HCT116 (cell line): ENCODE measurements at regions not wholly inside any gene's neighbourhood (a gene's known extent, or its start where the extent isn't known, plus 50 kb on each side); places are given as distances from the start of the nearest gene placed in this dataset.

Source experiments
- ATAC-seq: fragments of 200-7000 bp; cut with Tn5 transposase; 2 replicates; pipeline ENCODE4 v1.9.1; 2020; ENCODE audit warnings: mild to moderate bottlenecking, moderate library complexity
- BruUV-seq: library from RNA; stranded (reverse); fragments of 400-500 nt; replicated peaks from 2 replicates; lab custom pipeline; 2021; lab: Mats Ljungman, UMichigan
- CTCF ChIA-PET: fragments of 300-600 bp; sonication (Branson Sonifier 250); formaldehyde crosslinking; loops from one replicate; lab custom pipeline; 2021; ENCODE audit warnings: antibody characterized with exemption; lab: Charles Lee
- POLR2A ChIA-PET: fragments of 300-600, 350-600 bp; sonication (Branson Sonifier 250); formaldehyde crosslinking; loops from one replicate; lab custom pipeline; 2021; ENCODE audit warnings: antibody characterized with exemption; lab: Charles Lee
- RAD21 ChIA-PET, 2 experiments: fragments of 300-600 bp; sonication (Branson Sonifier 250); formaldehyde crosslinking; loops; one replicate each; lab custom pipeline; 2023; ENCODE audit warnings: low total read pairs in 2 of 2; ENCODE audit not compliant: uncharacterized antibody in 2 of 2, unreplicated experiment in 2 of 2, low non-redundant PET in 1 of 2; lab: Charles Lee
- DNase-seq: peaks from one replicate; pipeline ENCODE4 v3.0.0-alpha.2; 2010; ENCODE audit warnings: low read depth, low spot score
- H2AFZ ChIP-seq: fragments of 200-600 bp; shearing (Covaris generic), sonication (generic); 2 replicates; pipeline ENCODE4 v1.6.1; 2017; ENCODE audit warnings: low read depth, mixed run types, mixed read lengths, antibody characterized with exemption, low read length; ENCODE audit not compliant: poor library complexity, severe bottlenecking
- H3K27ac ChIP-seq: 2 replicates; pipeline ENCODE4 v1.5.1; 2012; ENCODE audit warnings: low read depth, low read length
- H3K27me3 ChIP-seq: fragments of 200-600 bp; sonication (generic); 2 replicates; pipeline ENCODE4 v1.6.1; 2016; ENCODE audit warnings: mixed run types, low read length, mixed read lengths; ENCODE audit not compliant: insufficient read depth
- H3K36me3 ChIP-seq, 2 experiments: fragments of 200-500 bp in 1 of 2; fragments of 200-600 bp in 1 of 2; sonication (Bioruptor generic) in 1 of 2; sonication (generic) in 1 of 2; 2 replicates each; pipeline versions ENCODE4 v1.5.1 to v1.6.1; 2014 to 2016; ENCODE audit warnings: low read length in 2 of 2, inconsistent platforms in 1 of 2, mixed read lengths in 1 of 2, mixed run types in 1 of 2; ENCODE audit not compliant: insufficient read depth in 2 of 2, control insufficient read depth in 1 of 2
- H3K4me1 ChIP-seq, 2 experiments: fragments of 200-600 bp in 1 of 2; sonication (generic) in 1 of 2; 2 replicates each; pipeline versions ENCODE4 v1.5.1 to v1.6.1; 2012 to 2017; ENCODE audit warnings: low read length in 2 of 2, inconsistent platforms in 1 of 2, mild to moderate bottlenecking in 1 of 2, mixed read lengths in 1 of 2, mixed run types in 1 of 2, moderate library complexity in 1 of 2; ENCODE audit not compliant: insufficient read depth in 2 of 2, control insufficient read depth in 1 of 2
- H3K4me2 ChIP-seq: fragments of 200-600 bp; sonication (generic); 2 replicates; pipeline ENCODE4 v1.6.1; 2017; ENCODE audit warnings: mixed run types, low read length, mixed read lengths
- H3K4me3 ChIP-seq, 2 experiments: fragments of 200-600 bp in 1 of 2; sonication (generic) in 1 of 2; replicated peaks in 1 of 2; 2 replicates each; pipeline ENCODE4 v1.5.1; 2011 to 2016; ENCODE audit warnings: low read length in 2 of 2, control low read depth in 1 of 2, low read depth in 1 of 2, mild to moderate bottlenecking in 1 of 2, mixed read lengths in 1 of 2, mixed run types in 1 of 2
- H3K79me2 ChIP-seq: fragments of 200-600 bp; sonication (generic); 2 replicates; pipeline ENCODE4 v1.6.1; 2017; ENCODE audit warnings: mild to moderate bottlenecking, mixed run types, low read length, moderate library complexity, mixed read lengths; ENCODE audit not compliant: insufficient read depth
- H3K9ac ChIP-seq: fragments of 200-600 bp; sonication (generic); 2 replicates; pipeline ENCODE4 v1.6.1; 2016; ENCODE audit warnings: low read length, mixed read lengths
- H3K9me2 ChIP-seq: fragments of 200-600 bp; sonication (generic), shearing (Covaris generic); 2 replicates; pipeline ENCODE4 v1.6.1; 2017; ENCODE audit warnings: mixed run types, mild to moderate bottlenecking, moderate library complexity; ENCODE audit not compliant: insufficient read depth
- H3K9me3 ChIP-seq, 2 experiments: fragments of 200-500 bp in 1 of 2; fragments of 200-600 bp in 1 of 2; sonication (Bioruptor generic) in 1 of 2; sonication (generic) in 1 of 2; 2 replicates each; pipeline ENCODE4 v1.6.1; 2014 to 2017; ENCODE audit warnings: low read length in 2 of 2, mixed read lengths in 2 of 2, inconsistent platforms in 1 of 2, low read depth in 1 of 2, mild to moderate bottlenecking in 1 of 2, mixed run types in 1 of 2, moderate library complexity in 1 of 2; ENCODE audit not compliant: control insufficient read depth in 1 of 2, insufficient read depth in 1 of 2
- H4K20me1 ChIP-seq: fragments of 200-600 bp; sonication (generic), shearing (Covaris generic); 2 replicates; pipeline ENCODE4 v1.6.1; 2017; ENCODE audit warnings: mixed run types, mild to moderate bottlenecking, moderate library complexity; ENCODE audit not compliant: insufficient read depth
- ATF3 ChIP-seq: IDR thresholded peaks from 2 replicates; pipeline ENCODE4 v1.6.1; 2012
- CBX3 ChIP-seq: IDR thresholded peaks from 2 replicates; pipeline ENCODE4 v1.6.1; 2012; ENCODE audit warnings: low read depth
- CEBPB ChIP-seq: IDR thresholded peaks from 2 replicates; pipeline ENCODE4 v1.6.1; 2012; ENCODE audit warnings: low read depth
- EGR1 ChIP-seq: IDR thresholded peaks from 2 replicates; pipeline ENCODE4 v1.6.1; 2012; ENCODE audit warnings: low read depth
- ELF1 ChIP-seq: IDR thresholded peaks from 2 replicates; pipeline ENCODE4 v1.6.1; 2012; ENCODE audit warnings: low read depth, borderline replicate concordance
- EZH2 ChIP-seq: fragments of 200-600 bp; sonication (generic); IDR thresholded peaks from 2 replicates; pipeline ENCODE4 v1.6.1; 2017; ENCODE audit warnings: antibody characterized with exemption, mixed run types
- EZH2phosphoT487 ChIP-seq: fragments of 200-600 bp; IDR thresholded peaks from 2 replicates; pipeline ENCODE4 v1.6.1; 2018; ENCODE audit warnings: antibody characterized with exemption, borderline replicate concordance
- JUND ChIP-seq: IDR thresholded peaks from 2 replicates; pipeline ENCODE4 v1.6.1; 2012
- POLR2A ChIP-seq: IDR thresholded peaks from 2 replicates; pipeline ENCODE4 v1.7.0; 2011; ENCODE audit warnings: borderline replicate concordance; ENCODE audit not compliant: insufficient read depth, insufficient read length; ENCODE audit errors: extremely low read depth
- RAD21 ChIP-seq: IDR thresholded peaks from 2 replicates; pipeline ENCODE4 v1.6.1; 2012; ENCODE audit warnings: low read depth, mild to moderate bottlenecking
- REST ChIP-seq: IDR thresholded peaks from 2 replicates; pipeline ENCODE4 v1.6.1; 2012; ENCODE audit warnings: low read depth
- SIN3A ChIP-seq: IDR thresholded peaks from 2 replicates; pipeline ENCODE4 v1.6.1; 2012; ENCODE audit warnings: low read depth
- SP1 ChIP-seq: IDR thresholded peaks from 2 replicates; pipeline ENCODE4 v1.6.1; 2012; ENCODE audit warnings: low read depth
- SRF ChIP-seq: IDR thresholded peaks from 2 replicates; pipeline ENCODE4 v1.6.1; 2012; ENCODE audit warnings: low read depth
- TCF7L2 ChIP-seq: IDR thresholded peaks from 2 replicates; pipeline ENCODE4 v1.7.0; 2011; ENCODE audit warnings: borderline replicate concordance, inconsistent platforms; ENCODE audit not compliant: insufficient read depth, insufficient read length; ENCODE audit errors: extremely low read depth
- ZFX ChIP-seq: fragments of 450-650 bp; IDR thresholded peaks from 2 replicates; pipeline ENCODE4 v1.6.1; 2017
- ZNF274 ChIP-seq: fragments of 200-500 bp; sonication (Bioruptor generic); IDR thresholded peaks from 2 replicates; pipeline ENCODE4 v1.6.1; 2014; ENCODE audit warnings: mild to moderate bottlenecking, low read depth, low read length, inconsistent platforms
- intact Hi-C: fragments of 100-400 bp; cut with micrococcal nuclease; formaldehyde crosslinking; loops from 2 replicates; pipeline ENCODE4 v1.10.0; 2022

DNA sequence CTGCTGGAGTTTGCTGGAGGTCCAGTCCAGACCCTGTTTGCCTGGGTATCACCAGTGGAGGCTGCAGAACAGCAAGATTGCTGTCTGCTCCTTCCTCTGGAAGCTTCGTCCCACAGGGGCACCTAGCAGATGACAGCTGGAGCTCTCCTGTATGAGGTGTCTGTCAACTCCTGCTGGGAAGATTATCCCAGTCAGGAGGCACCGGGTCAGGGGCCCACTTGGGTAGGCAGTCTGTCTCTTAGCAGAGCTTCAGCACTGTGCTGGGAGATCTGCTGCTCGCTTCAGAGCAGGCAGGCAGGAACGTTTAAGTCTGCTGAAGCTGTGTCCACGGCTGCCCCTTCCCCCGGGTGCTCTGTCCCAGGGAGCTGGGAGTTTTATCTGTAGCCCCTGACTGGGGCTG, 96.8 kb upstream of the SLC35F1 start:
- no peak for ATAC-seq
- Histone ChIP-seq H3K4me1 (no peaks in the 10 kb centered on the region), H3K36me3 (no peaks in the 10 kb centered on the region), H3K79me2 (no peaks in the 10 kb centered on the region), H3K27ac (no peak overlapping the region), H3K9me2 (no peaks in the 10 kb centered on the region), H3K4me2 (no peak overlapping the region), H3K9me3 (no peaks in the 10 kb centered on the region)
- POLR2A ChIA-PET, result no interaction called here
- intact Hi-C loops, result no loop called here
- BruUV-seq, result no TSS peak
- RAD21 ChIA-PET, result no interaction called here
- no peak for TF ChIP-seq CBX3
- no peak for TF ChIP-seq SP1
- TF ChIP-seq RAD21, result no peak
- no peak for TF ChIP-seq ATF3
- no peak for TF ChIP-seq CEBPB
- TF ChIP-seq SIN3A, result no peak
- TF ChIP-seq EZH2phosphoT487, result no peak
- TF ChIP-seq SRF, result no peak
- TF ChIP-seq ZFX, result no peak
- TF ChIP-seq EZH2, result no peak
- no peak for TF ChIP-seq POLR2A
- TF ChIP-seq ELF1, result no peak
- no peak for TF ChIP-seq REST
- TF ChIP-seq JUND, result no peak
- TF ChIP-seq TCF7L2, result no peak
- no peak for TF ChIP-seq ZNF274
- TF ChIP-seq EGR1, result no peak
- TF ChIP-seq, all 23 proteins: peak for 0
- no peak overlapping the region for H3K4me3 ChIP-seq
- CTCF ChIA-PET, result no interaction called here
- no peaks in the 10 kb centered on the region for H4K20me1 ChIP-seq
- no peak for DNase-seq
- H2AFZ ChIP-seq, result no peak overlapping the region
- no peak overlapping the region for H3K9ac ChIP-seq
- H3K27me3 ChIP-seq, result no peaks in the 10 kb centered on the region
